Sigmoid colon (tissue), 6 donors: ENCODE measurements at regions not wholly inside any gene's neighbourhood (a gene's known extent, or its start where the extent isn't known, plus 50 kb on each side); places are given as distances from the start of the nearest gene placed in this dataset.

Experiments used
- DNase-seq: peaks from one replicate; pipeline ENCODE4 v3.0.0-alpha.2; 2019
- H3K27ac ChIP-seq, 4 donors: fragments of 200-600 bp; sonication (generic); one replicate each; pipeline ENCODE4 v1.5.1; 2016 to 2019; ENCODE audit warnings: mild to moderate bottlenecking in 1 of 4
- H3K27me3 ChIP-seq, 3 donors: fragments of 200-600 bp; sonication (generic); one replicate each; pipeline ENCODE4 v1.5.1; 2019; ENCODE audit warnings: mild to moderate bottlenecking in 1 of 3
- H3K36me3 ChIP-seq, 4 donors: fragments of 200-600 bp; sonication (generic); one replicate each; pipeline ENCODE4 v1.5.1; 2016 to 2019
- H3K4me1 ChIP-seq, 4 donors: fragments of 200-600 bp; sonication (generic); one replicate each; pipeline ENCODE4 v1.5.1; 2017 to 2019
- H3K4me3 ChIP-seq, 4 donors: fragments of 200-600 bp; sonication (generic); one replicate each; pipeline ENCODE4 v1.5.1; 2017 to 2019; ENCODE audit warnings: mild to moderate bottlenecking in 2 of 4, moderate library complexity in 1 of 4
- H3K9me3 ChIP-seq, 4 donors: fragments of 200-600 bp in 3 of 4; sonication (generic) in 3 of 4; one replicate each; pipeline versions ENCODE4 v1.5.1 to v1.6.1; 2013 to 2019
- EP300 ChIP-seq, 4 donors: sonication (generic); formaldehyde crosslinking; IDR thresholded peaks; one replicate each; pipeline ENCODE4 v1.6.1; 2017; ENCODE audit warnings: antibody characterized with exemption in 4 of 4
- POLR2A ChIP-seq, 2 donors: fragments of 450-650 bp; IDR thresholded peaks; one replicate each; pipeline ENCODE4 v1.6.1; 2016; ENCODE audit warnings: antibody characterized with exemption in 2 of 2, mild to moderate bottlenecking in 2 of 2, moderate library complexity in 2 of 2
- POLR2AphosphoS5 ChIP-seq, 4 donors: sonication (generic); formaldehyde crosslinking; IDR thresholded peaks; one replicate each; pipeline ENCODE4 v1.6.1; 2017; ENCODE audit warnings: antibody characterized with exemption in 4 of 4
- WGBS, 2 donors: extraction: QIAGEN DNeasy Blood & Tissue Kit; methylation state at CpG; one replicate each; pipeline ENCODE4 v1.1.7; 2013; 5-methylcytosine and 5-hydroxymethylcytosine counted together
- intact Hi-C: fragments of 100-400 bp; cut with DNase I; formaldehyde crosslinking; loops from one replicate; pipeline ENCODE4 v1.15.1; 2023
- TF ChIP-seq, protein P1 (sequence below), 4 experiments: fragments of 450-650 bp in 3 of 4; fragments of 200-600 bp in 1 of 4; IDR thresholded peaks; one replicate each; pipeline ENCODE4 v1.5.1; 2016 to 2019; ENCODE audit warnings: antibody characterized with exemption in 4 of 4, mild to moderate bottlenecking in 3 of 4, moderate library complexity in 2 of 4
- donor health status: healthy with polysubstance abuse.
- donor health status: healthy.

DNA sequence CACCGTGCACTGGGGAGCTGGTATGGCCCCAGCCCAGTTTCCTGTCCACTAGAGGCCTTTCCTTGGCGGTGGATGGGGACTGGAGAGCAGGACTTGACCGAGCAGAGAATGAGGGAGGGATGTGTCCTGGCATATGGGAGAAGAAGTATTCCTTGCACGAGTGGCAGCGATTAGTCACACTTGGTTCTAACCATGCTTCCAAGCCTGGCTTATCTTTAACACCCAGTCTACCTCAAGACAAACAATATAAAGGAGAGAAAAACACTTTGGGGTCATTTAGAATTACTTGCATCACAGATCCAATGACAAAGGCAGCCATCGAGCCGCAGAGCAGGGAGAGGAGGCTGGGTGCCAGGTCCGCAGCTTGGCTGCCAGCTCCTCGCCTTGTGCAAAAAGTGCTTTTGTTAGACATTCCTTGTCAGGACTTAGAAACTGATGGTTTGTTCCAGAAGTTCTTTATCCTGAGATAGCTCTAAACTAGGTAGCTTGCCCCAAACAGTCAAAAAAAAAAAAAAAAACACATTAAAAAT is 214.9 kb upstream of the GMDS start:
- no peak overlapping the region for H3K27ac ChIP-seq
- H3K4me1 ChIP-seq = no peaks in the 10 kb centered on the region
- H3K27me3 ChIP-seq = no peaks in the 10 kb centered on the region
- no peaks in the 10 kb centered on the region for H3K9me3 ChIP-seq
- no peak overlapping the region for H3K4me3 ChIP-seq
- DNase-seq = no peak
- TF ChIP-seq, protein P1, sequence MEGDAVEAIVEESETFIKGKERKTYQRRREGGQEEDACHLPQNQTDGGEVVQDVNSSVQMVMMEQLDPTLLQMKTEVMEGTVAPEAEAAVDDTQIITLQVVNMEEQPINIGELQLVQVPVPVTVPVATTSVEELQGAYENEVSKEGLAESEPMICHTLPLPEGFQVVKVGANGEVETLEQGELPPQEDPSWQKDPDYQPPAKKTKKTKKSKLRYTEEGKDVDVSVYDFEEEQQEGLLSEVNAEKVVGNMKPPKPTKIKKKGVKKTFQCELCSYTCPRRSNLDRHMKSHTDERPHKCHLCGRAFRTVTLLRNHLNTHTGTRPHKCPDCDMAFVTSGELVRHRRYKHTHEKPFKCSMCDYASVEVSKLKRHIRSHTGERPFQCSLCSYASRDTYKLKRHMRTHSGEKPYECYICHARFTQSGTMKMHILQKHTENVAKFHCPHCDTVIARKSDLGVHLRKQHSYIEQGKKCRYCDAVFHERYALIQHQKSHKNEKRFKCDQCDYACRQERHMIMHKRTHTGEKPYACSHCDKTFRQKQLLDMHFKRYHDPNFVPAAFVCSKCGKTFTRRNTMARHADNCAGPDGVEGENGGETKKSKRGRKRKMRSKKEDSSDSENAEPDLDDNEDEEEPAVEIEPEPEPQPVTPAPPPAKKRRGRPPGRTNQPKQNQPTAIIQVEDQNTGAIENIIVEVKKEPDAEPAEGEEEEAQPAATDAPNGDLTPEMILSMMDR (IDR thresholded peaks at IDR 0.05) = no peak
- TF ChIP-seq POLR2AphosphoS5 (IDR thresholded peaks at IDR 0.05) = no peak
- TF ChIP-seq POLR2A (IDR thresholded peaks at IDR 0.05) = no peak
- no peak for TF ChIP-seq EP300 (IDR thresholded peaks at IDR 0.05)
- H3K36me3 ChIP-seq = no peaks in the 10 kb centered on the region
- intact Hi-C loops = no loop called here
- WGBS, 2 donors = 90 to 92% methylated on average over 9 of the region's 9 CpGs

DNA sequence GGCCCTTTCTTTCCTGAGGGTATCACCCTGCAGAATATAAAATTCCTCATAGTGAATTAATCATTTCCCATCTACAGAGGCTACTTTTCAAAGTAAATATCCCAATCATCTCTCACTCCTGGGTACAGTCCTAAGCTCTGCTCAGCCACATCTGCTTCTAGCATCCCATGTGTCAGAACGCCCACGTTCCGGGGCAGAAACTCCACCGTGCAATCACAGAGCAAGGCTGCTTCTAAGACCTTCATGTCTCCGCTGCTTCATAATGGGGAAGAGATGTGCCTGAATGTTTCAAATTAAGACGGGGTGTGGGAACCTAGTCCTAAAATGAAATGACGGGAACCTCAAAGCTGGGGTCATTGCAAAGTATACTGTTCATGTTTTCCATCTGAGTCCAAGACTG is 208.8 kb upstream of the GMDS start:
- intact Hi-C loops = no loop called here

DNA sequence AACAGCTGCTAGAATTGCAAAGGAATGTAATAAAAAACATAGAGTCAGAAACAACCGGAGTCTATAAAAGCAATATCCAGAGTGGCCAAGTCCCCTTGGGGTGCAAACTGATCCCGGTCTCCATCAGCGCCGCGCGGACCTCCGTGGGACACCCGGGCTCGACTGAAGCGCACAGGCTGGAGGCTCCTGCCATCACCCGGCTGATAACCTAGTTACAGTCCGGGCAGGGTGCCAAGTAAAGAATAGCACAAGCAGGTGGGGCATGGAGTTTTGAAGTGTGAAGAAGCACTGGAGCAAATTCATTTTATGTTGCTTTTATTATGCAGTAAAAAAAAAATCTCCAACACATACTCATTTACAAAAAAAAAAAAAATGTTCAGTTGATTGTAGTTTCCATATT is 205.1 kb upstream of the GMDS start:
- intact Hi-C loops = loop anchor here (2.0 kb wide), 1 partner anchor 854 kb away; no protein-coding TSS in a partner anchor
- no peaks in the 10 kb centered on the region for H3K9me3 ChIP-seq
- H3K27ac ChIP-seq = no peak overlapping the region
- peaks cover 0 to 6% (median 5%) of the 10 kb centered on the region in 4 donors for H3K4me1 ChIP-seq
- WGBS, 2 donors = 15 to 62% methylated on average over 12 of the region's 12 CpGs
- no peak overlapping the region for H3K4me3 ChIP-seq
- H3K27me3 ChIP-seq = no peaks in the 10 kb centered on the region
- no peak for TF ChIP-seq EP300 (IDR thresholded peaks at IDR 0.05)
- no peak for TF ChIP-seq POLR2AphosphoS5 (IDR thresholded peaks at IDR 0.05)
- TF ChIP-seq POLR2A (IDR thresholded peaks at IDR 0.05) = no peak
- TF ChIP-seq, protein P1 (IDR thresholded peaks at IDR 0.05) = no peak
- DNase-seq = no peak
- H3K36me3 ChIP-seq = no peaks in the 10 kb centered on the region

More for the DNA sequence above, 208.8 kb upstream of the GMDS start:
- no peaks in the 10 kb centered on the region for H3K36me3 ChIP-seq
- no peak overlapping the region for H3K27ac ChIP-seq
- DNase-seq = no peak
- no peaks in the 10 kb centered on the region for H3K9me3 ChIP-seq
- H3K4me3 ChIP-seq = no peak overlapping the region
- peaks cover 0 to 2% (median under 1%) of the 10 kb centered on the region in 4 donors for H3K4me1 ChIP-seq
- no peak for TF ChIP-seq POLR2AphosphoS5 (IDR thresholded peaks at IDR 0.05)
- no peak for TF ChIP-seq POLR2A (IDR thresholded peaks at IDR 0.05)
- TF ChIP-seq, protein P1 (IDR thresholded peaks at IDR 0.05) = no peak
- TF ChIP-seq EP300 (IDR thresholded peaks at IDR 0.05) = no peak
- 93 to 98% methylated on average over 7 of the region's 7 CpGs for WGBS, 2 donors
- H3K27me3 ChIP-seq = no peaks in the 10 kb centered on the region

DNA sequence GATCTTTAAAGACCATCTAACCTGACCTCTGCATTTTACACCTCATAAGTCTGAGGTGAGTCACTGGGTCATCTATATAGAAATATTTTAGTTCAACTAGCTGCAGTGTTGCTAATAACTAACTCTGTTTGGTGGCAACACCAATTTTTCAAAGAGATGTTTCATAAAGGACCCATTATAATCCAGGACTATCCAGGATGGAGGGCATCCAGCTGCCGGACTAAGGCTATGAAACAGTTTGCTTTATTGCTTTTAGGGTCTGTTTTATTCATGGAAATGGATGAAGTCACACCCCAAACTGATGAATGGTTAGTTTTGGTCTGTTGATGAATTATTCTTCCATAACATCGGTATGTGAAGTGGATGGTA is 204.2 kb upstream of the GMDS start:
- intact Hi-C loops = loop anchor here (2.0 to 5.0 kb wide), 2 partner anchors 97 to 185 kb away; no protein-coding TSS in a partner anchor
- H3K9me3 ChIP-seq = no peaks in the 10 kb centered on the region
- H3K4me3 ChIP-seq = no peak overlapping the region
- WGBS, 2 donors = 26 to 67% methylated on average over 2 of the region's 2 CpGs
- peaks cover 0 to 6% (median 5%) of the 10 kb centered on the region in 4 donors for H3K4me1 ChIP-seq
- no peak for DNase-seq
- no peak overlapping the region for H3K27ac ChIP-seq
- H3K36me3 ChIP-seq = no peaks in the 10 kb centered on the region
- no peaks in the 10 kb centered on the region for H3K27me3 ChIP-seq
- TF ChIP-seq, protein P1 (IDR thresholded peaks at IDR 0.05) = no peak
- TF ChIP-seq EP300 (IDR thresholded peaks at IDR 0.05) (no peak), POLR2A (IDR thresholded peaks at IDR 0.05) (no peak), POLR2AphosphoS5 (IDR thresholded peaks at IDR 0.05) (no peak)
